ENCODE measurements at regions not wholly inside any gene's neighbourhood (a gene's known extent, or its start where the extent isn't known, plus 50 kb on each side); places are given as distances from the start of the nearest gene placed in this dataset.

DNA sequence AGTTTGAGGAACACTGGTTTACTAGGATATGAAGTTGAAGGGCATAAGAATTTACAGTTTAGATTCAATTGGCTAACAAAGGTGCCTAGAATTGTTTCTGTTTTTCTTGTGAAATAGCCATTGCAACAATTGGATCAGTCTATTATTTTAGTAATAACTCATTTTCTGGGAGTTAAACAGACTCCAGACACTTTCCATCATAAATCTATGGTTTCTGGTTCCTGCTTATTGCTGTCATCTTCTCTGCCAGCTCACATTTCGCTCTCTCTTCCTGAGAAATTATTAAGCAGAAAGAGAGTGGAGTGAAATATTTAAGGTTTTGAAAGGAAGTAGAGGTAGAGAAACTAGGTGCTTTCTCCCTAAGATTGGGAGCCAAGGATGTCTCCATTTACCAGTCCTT is 165.1 kb upstream of the PRR16 start:
- no peaks in the 10 kb centered on the region for H3K9me3 ChIP-seq (ENCODE audit: control insufficient read depth, insufficient read depth, low read depth, low read length)
- CTCF ChIA-PET, result no interaction called here
- TF ChIP-seq ZNF600 (tag by site-specific recombination; IDR thresholded peaks at IDR 0.05), result no peak
- TF ChIP-seq ZBTB48 (tag by site-specific recombination; IDR thresholded peaks at IDR 0.05), result no peak
- no peak for TF ChIP-seq ZNF48 (tag by site-specific recombination; IDR thresholded peaks at IDR 0.05)
- no peak for TF ChIP-seq ZFP37 (tag by site-specific recombination; IDR thresholded peaks at IDR 0.05)
- TF ChIP-seq PRDM1 (tag by site-specific recombination; IDR thresholded peaks at IDR 0.05), result no peak
- no peak for TF ChIP-seq ZNF660 (tag by site-specific recombination; IDR thresholded peaks at IDR 0.05)
- TF ChIP-seq ZNF837 (tag by site-specific recombination; IDR thresholded peaks at IDR 0.05), result no peak
- no peak for TF ChIP-seq ZNF398 (tag by site-specific recombination; IDR thresholded peaks at IDR 0.05)
- no peak for TF ChIP-seq ZNF132 (tag by site-specific recombination; IDR thresholded peaks at IDR 0.05; ENCODE audit: borderline replicate concordance)
- H3K4me3 ChIP-seq (ENCODE audit: low read depth, low read length), result no peak overlapping the region
- H3K36me3 ChIP-seq (ENCODE audit: control insufficient read depth in 2 of 2, insufficient read depth in 1 of 2, low read length in 2 of 2), result no peaks in the 10 kb centered on the region
- POLR2A ChIA-PET, result no interaction called here
- H3K4me1 ChIP-seq (ENCODE audit: control insufficient read depth, insufficient read depth, low read length), result no peaks in the 10 kb centered on the region
- no peak overlapping the region for H3K27ac ChIP-seq (ENCODE audit: extremely low read depth, low read depth, low read length)

- Histone ChIP-seq H3K4me3 (ENCODE audit: low read depth, low read length) (no peak overlapping the region), H3K4me1 (ENCODE audit: control insufficient read depth, insufficient read depth, low read length) (no peaks in the 10 kb centered on the region), H3K36me3 (ENCODE audit: control insufficient read depth in 2 of 2, insufficient read depth in 1 of 2, low read length in 2 of 2) (no peaks in the 10 kb centered on the region), H3K9me3 (ENCODE audit: control insufficient read depth, insufficient read depth, low read depth, low read length) (no peaks in the 10 kb centered on the region), H3K27ac (ENCODE audit: extremely low read depth, low read depth, low read length) (no peak overlapping the region)
- POLR2A ChIA-PET, result no interaction called here
- CTCF ChIA-PET, result no interaction called here
- no peak for TF ChIP-seq ZNF830 (tag by site-specific recombination; IDR thresholded peaks at IDR 0.05; ENCODE audit: low read depth)
- no peak for TF ChIP-seq ZNF350 (tag by site-specific recombination; IDR thresholded peaks at IDR 0.05)
- no peak for TF ChIP-seq ZNF510 (tag by site-specific recombination; IDR thresholded peaks at IDR 0.05; ENCODE audit: insufficient replicate concordance)
- no peak for TF ChIP-seq ZNF501 (tag by site-specific recombination; IDR thresholded peaks at IDR 0.05)
- TF ChIP-seq ZNF266 (tag by site-specific recombination; IDR thresholded peaks at IDR 0.05; ENCODE audit: low read depth), result no peak
- TF ChIP-seq PRDM1 (tag by site-specific recombination; IDR thresholded peaks at IDR 0.05), result no peak
- no peak for TF ChIP-seq PBX3 (CRISPR knock-in tag; IDR thresholded peaks at IDR 0.05)
- TF ChIP-seq ZNF121 (tag by site-specific recombination; IDR thresholded peaks at IDR 0.05), result no peak
- TF ChIP-seq ZXDB (tag by site-specific recombination; IDR thresholded peaks at IDR 0.05), result no peak
- TF ChIP-seq ZNF214 (tag by site-specific recombination; IDR thresholded peaks at IDR 0.05; ENCODE audit: borderline replicate concordance), result no peak
- TF ChIP-seq, protein P1, sequence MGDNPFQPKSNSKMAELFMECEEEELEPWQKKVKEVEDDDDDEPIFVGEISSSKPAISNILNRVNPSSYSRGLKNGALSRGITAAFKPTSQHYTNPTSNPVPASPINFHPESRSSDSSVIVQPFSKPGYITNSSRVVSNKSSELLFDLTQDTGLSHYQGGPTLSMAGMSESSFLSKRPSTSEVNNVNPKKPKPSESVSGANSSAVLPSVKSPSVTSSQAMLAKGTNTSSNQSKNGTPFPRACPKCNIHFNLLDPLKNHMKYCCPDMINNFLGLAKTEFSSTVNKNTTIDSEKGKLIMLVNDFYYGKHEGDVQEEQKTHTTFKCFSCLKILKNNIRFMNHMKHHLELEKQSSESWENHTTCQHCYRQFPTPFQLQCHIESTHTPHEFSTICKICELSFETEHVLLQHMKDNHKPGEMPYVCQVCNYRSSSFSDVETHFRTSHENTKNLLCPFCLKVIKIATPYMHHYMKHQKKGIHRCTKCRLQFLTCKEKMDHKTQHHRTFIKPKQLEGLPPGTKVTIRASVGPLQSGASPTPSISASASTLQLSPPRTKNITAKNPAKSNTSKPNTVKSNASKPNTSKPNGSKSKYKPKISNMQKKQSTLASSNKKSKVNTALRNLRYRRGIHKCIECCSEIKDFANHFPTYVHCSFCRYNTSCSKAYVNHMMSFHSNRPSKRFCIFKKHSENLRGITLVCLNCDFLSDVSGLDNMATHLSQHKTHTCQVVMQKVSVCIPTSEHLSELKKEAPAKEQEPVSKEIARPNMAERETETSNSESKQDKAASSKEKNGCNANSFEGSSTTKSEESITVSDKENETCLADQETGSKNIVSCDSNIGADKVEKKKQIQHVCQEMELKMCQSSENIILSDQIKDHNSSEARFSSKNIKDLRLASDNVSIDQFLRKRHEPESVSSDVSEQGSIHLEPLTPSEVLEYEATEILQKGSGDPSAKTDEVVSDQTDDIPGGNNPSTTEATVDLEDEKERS (tag by site-specific recombination; IDR thresholded peaks at IDR 0.05), result no peak
- no peak for TF ChIP-seq KLF7 (tag by site-specific recombination; IDR thresholded peaks at IDR 0.05; ENCODE audit: borderline replicate concordance)
- TF ChIP-seq ZNF391 (tag by site-specific recombination; IDR thresholded peaks at IDR 0.05; ENCODE audit: borderline replicate concordance, low read depth), result no peak
- TF ChIP-seq ZNF580 (tag by site-specific recombination; IDR thresholded peaks at IDR 0.05), result no peak
Observed at GRCh38 chr5:120304663-120305062, 159.4 kb upstream of the PRR16 start.

Data from HEK293 (cell line).